Muscle of leg (tissue), 3 donors: ENCODE measurements at regions not wholly inside any gene's neighbourhood (a gene's known extent, or its start where the extent isn't known, plus 50 kb on each side); places are given as distances from the start of the nearest gene placed in this dataset.

Experiments
- DNase-seq: peaks from one replicate; pipeline ENCODE4 v3.0.0; 2013
- H3K27ac ChIP-seq: one replicate; pipeline ENCODE4 v1.5.1; 2013; ENCODE audit warnings: mild to moderate bottlenecking, low read length, control low read depth
- H3K27me3 ChIP-seq: one replicate; pipeline ENCODE4 v1.6.1; 2013; ENCODE audit warnings: low read length; ENCODE audit not compliant: control insufficient read depth, insufficient read depth
- H3K36me3 ChIP-seq: one replicate; pipeline ENCODE4 v1.6.1; 2013; ENCODE audit warnings: low read length; ENCODE audit not compliant: control insufficient read depth, insufficient read depth
- H3K4me1 ChIP-seq: one replicate; pipeline ENCODE4 v1.6.1; 2013; ENCODE audit warnings: low read length; ENCODE audit not compliant: control insufficient read depth, insufficient read depth
- H3K4me3 ChIP-seq: one replicate; pipeline ENCODE4 v1.5.1; 2013; ENCODE audit warnings: low read length, control low read depth
- H3K9me3 ChIP-seq: replicated peaks from 2 replicates; pipeline ENCODE4 v1.6.1; 2013; ENCODE audit warnings: low read depth, low read length; ENCODE audit not compliant: control insufficient read depth
- WGBS: methylation state at CpG from one replicate; pipeline ENCODE4 v1.1.5; 2013; ENCODE audit warnings: missing lambda C conversion rate; ENCODE audit not compliant: insufficient coverage; 5-methylcytosine and 5-hydroxymethylcytosine counted together

- Histone ChIP-seq H3K27me3 (no peaks in the 10 kb centered on the region), H3K4me1 (no peaks in the 10 kb centered on the region), H3K9me3 (no peaks in the 10 kb centered on the region), H3K27ac (no peak overlapping the region), H3K36me3 (no peaks in the 10 kb centered on the region), H3K4me3 (no peak overlapping the region)
- peak; percentile 85 for DNase-seq
- WGBS = no CpG with 5 or more reads among the region's 1 CpG
These were observed 891.8 kb upstream of the SOX9 start for GRCh38 chr17:71229070-71229469.

GRCh38 chr17:71232801-71233559 is 887.8 kb upstream of the SOX9 start:
- H3K4me3 ChIP-seq = no peak overlapping the region
- no peaks in the 10 kb centered on the region for H3K36me3 ChIP-seq
- peak; percentile 36 for DNase-seq
- H3K27me3 ChIP-seq = no peaks in the 10 kb centered on the region
- no peaks in the 10 kb centered on the region for H3K4me1 ChIP-seq
- H3K9me3 ChIP-seq = no peaks in the 10 kb centered on the region
- 100% methylated on average over 2 of the region's 9 CpGs for WGBS
- H3K27ac ChIP-seq = no peak overlapping the region

GRCh38 chr17:71234349-71234748 is 886.5 kb upstream of the SOX9 start:
- H3K36me3 ChIP-seq = no peaks in the 10 kb centered on the region
- H3K27ac ChIP-seq = no peak overlapping the region
- H3K27me3 ChIP-seq = no peaks in the 10 kb centered on the region
- H3K4me1 ChIP-seq = no peaks in the 10 kb centered on the region
- DNase-seq = no peak
- H3K9me3 ChIP-seq = no peaks in the 10 kb centered on the region
- H3K4me3 ChIP-seq = no peak overlapping the region
- 64% methylated on average over 6 of the region's 7 CpGs for WGBS

- DNase-seq = peak; percentile 64
- no peaks in the 10 kb centered on the region for H3K9me3 ChIP-seq
- H3K27ac ChIP-seq = no peak overlapping the region
- H3K4me1 ChIP-seq = no peaks in the 10 kb centered on the region
- no CpG with 5 or more reads among the region's 1 CpG for WGBS
- no peaks in the 10 kb centered on the region for H3K27me3 ChIP-seq
- H3K36me3 ChIP-seq = no peaks in the 10 kb centered on the region
- no peak overlapping the region for H3K4me3 ChIP-seq
These were observed 882.8 kb upstream of the SOX9 start for GRCh38 chr17:71237903-71238538.

- H3K4me3 ChIP-seq = no peak overlapping the region
- no peaks in the 10 kb centered on the region for H3K36me3 ChIP-seq
- H3K4me1 ChIP-seq = no peaks in the 10 kb centered on the region
- no peak overlapping the region for H3K27ac ChIP-seq
- no peaks in the 10 kb centered on the region for H3K27me3 ChIP-seq
- 67% methylated on average over 2 of the region's 4 CpGs for WGBS
- DNase-seq = peak; percentile 63
- no peaks in the 10 kb centered on the region for H3K9me3 ChIP-seq
These were observed 873.3 kb upstream of the SOX9 start for GRCh38 chr17:71247441-71248015.

GRCh38 chr17:71251276-71251675 is 869.5 kb upstream of the SOX9 start:
- no peaks in the 10 kb centered on the region for H3K9me3 ChIP-seq
- 80% methylated on average over 1 of the region's 2 CpGs for WGBS
- no peak for DNase-seq
- no peaks in the 10 kb centered on the region for H3K27me3 ChIP-seq
- H3K36me3 ChIP-seq = no peaks in the 10 kb centered on the region
- H3K4me3 ChIP-seq = no peak overlapping the region
- H3K4me1 ChIP-seq = no peaks in the 10 kb centered on the region
- no peak overlapping the region for H3K27ac ChIP-seq

GRCh38 chr17:71251951-71252350 is 868.9 kb upstream of the SOX9 start:
- Histone ChIP-seq H3K27ac (no peak overlapping the region), H3K4me3 (no peak overlapping the region), H3K4me1 (no peaks in the 10 kb centered on the region), H3K27me3 (no peaks in the 10 kb centered on the region), H3K9me3 (no peaks in the 10 kb centered on the region), H3K36me3 (no peaks in the 10 kb centered on the region)
- peak; percentile 56 for DNase-seq
- no CpG with 5 or more reads among the region's 2 CpGs for whole genome bisulfite sequencing

GRCh38 chr17:71252436-71252835 is 868.4 kb upstream of the SOX9 start:
- WGBS = no CpG with 5 or more reads among the region's 1 CpG
- H3K4me1 ChIP-seq = no peaks in the 10 kb centered on the region
- DNase-seq = no peak
- no peaks in the 10 kb centered on the region for H3K27me3 ChIP-seq
- no peaks in the 10 kb centered on the region for H3K36me3 ChIP-seq
- no peak overlapping the region for H3K4me3 ChIP-seq
- H3K9me3 ChIP-seq = no peaks in the 10 kb centered on the region
- H3K27ac ChIP-seq = no peak overlapping the region

- Histone ChIP-seq H3K4me3 (no peak overlapping the region), H3K27me3 (no peaks in the 10 kb centered on the region), H3K36me3 (no peaks in the 10 kb centered on the region), H3K4me1 (no peaks in the 10 kb centered on the region), H3K27ac (no peak overlapping the region), H3K9me3 (no peaks in the 10 kb centered on the region)
- DNase-seq = no peak
- no CpG with 5 or more reads among the region's 2 CpGs for WGBS
These were observed 863.7 kb upstream of the SOX9 start for GRCh38 chr17:71257096-71257495.

- no CpG with 5 or more reads among the region's 6 CpGs for WGBS
- Histone ChIP-seq H3K4me3 (no peak overlapping the region), H3K36me3 (no peaks in the 10 kb centered on the region), H3K4me1 (no peaks in the 10 kb centered on the region), H3K9me3 (no peaks in the 10 kb centered on the region), H3K27ac (no peak overlapping the region), H3K27me3 (no peaks in the 10 kb centered on the region)
- peak; percentile 5 for DNase-seq
These were observed 860.4 kb upstream of the SOX9 start for GRCh38 chr17:71260366-71260940.
